ENCODE measurements at regions not wholly inside any gene's neighbourhood (a gene's known extent, or its start where the extent isn't known, plus 50 kb on each side); places are given as distances from the start of the nearest gene placed in this dataset.
"Not testable (repeated sequence)": the region's sequence is repeated elsewhere in the genome, so short reads cannot be mapped to it uniquely, and the experiment has no call there.

- peaks cover 14% of the 10 kb centered on the region; the same call in 1 of the 2 replicates for H3K9me3 ChIP-seq (ENCODE audit: insufficient read depth, low read depth, low read length)
- H3K9ac ChIP-seq (ENCODE audit: low read depth, low read length): no peak overlapping the region; the same call in 1 of the 2 replicates
- H3K36me3 ChIP-seq (ENCODE audit: insufficient read depth, low read depth, low read length): no peaks in the 10 kb centered on the region
- peak overlapping the region; percentile 96 for H3K27ac ChIP-seq (ENCODE audit: low read length)
- H3K4me1 ChIP-seq (ENCODE audit: insufficient read depth, low read length): peaks cover 54% of the 10 kb centered on the region
- peak overlapping the region; percentile 27; the same call in 1 of the 2 replicates for H3K4me3 ChIP-seq (ENCODE audit: low read length)
- H3K27me3 ChIP-seq (ENCODE audit: insufficient read depth, low read length): no peaks in the 10 kb centered on the region
Measured at GRCh38 chr1:96524100-96524499, 197.5 kb upstream of the PTBP2 start.

GRCh38 chr1:96525657-96526557, 195.7 kb upstream of the PTBP2 start:
- no peaks in the 10 kb centered on the region for H3K36me3 ChIP-seq (ENCODE audit: insufficient read depth, low read depth, low read length)
- peaks cover 41% of the 10 kb centered on the region for H3K4me1 ChIP-seq (ENCODE audit: insufficient read depth, low read length)
- H3K4me3 ChIP-seq (ENCODE audit: low read length): no peak overlapping the region
- H3K27ac ChIP-seq (ENCODE audit: low read length): no peak overlapping the region
- no peaks in the 10 kb centered on the region for H3K27me3 ChIP-seq (ENCODE audit: insufficient read depth, low read length)
- H3K9ac ChIP-seq (ENCODE audit: low read depth, low read length): no peak overlapping the region
- peaks cover 19% of the 10 kb centered on the region; the same call in 1 of the 2 replicates for H3K9me3 ChIP-seq (ENCODE audit: insufficient read depth, low read depth, low read length)

GRCh38 chr1:96528672-96529071, 192.9 kb upstream of the PTBP2 start:
- Histone ChIP-seq H3K9me3 (ENCODE audit: insufficient read depth, low read depth, low read length) (peaks cover 19% of the 10 kb centered on the region; the same call in 1 of the 2 replicates), H3K4me1 (ENCODE audit: insufficient read depth, low read length) (peaks cover 17% of the 10 kb centered on the region)
- H3K36me3 ChIP-seq (ENCODE audit: insufficient read depth, low read depth, low read length); H3K27me3 ChIP-seq (ENCODE audit: insufficient read depth, low read length); H3K27ac ChIP-seq (ENCODE audit: low read length); H3K9ac ChIP-seq (ENCODE audit: low read depth, low read length); H3K4me3 ChIP-seq (ENCODE audit: low read length): not testable (repeated sequence)

GRCh38 chr1:96533820-96534219, 187.8 kb upstream of the PTBP2 start:
- no peak overlapping the region for H3K9ac ChIP-seq (ENCODE audit: low read depth, low read length)

GRCh38 chr1:96536581-96536980, 185.0 kb upstream of the PTBP2 start:
- Histone ChIP-seq H3K4me3 (ENCODE audit: low read length) (no peak overlapping the region), H3K27ac (ENCODE audit: low read length) (no peak overlapping the region), H3K9ac (ENCODE audit: low read depth, low read length) (no peak overlapping the region), H3K36me3 (ENCODE audit: insufficient read depth, low read depth, low read length) (no peaks in the 10 kb centered on the region), H3K27me3 (ENCODE audit: insufficient read depth, low read length) (no peaks in the 10 kb centered on the region), H3K4me1 (ENCODE audit: insufficient read depth, low read length) (peaks cover 4% of the 10 kb centered on the region), H3K9me3 (ENCODE audit: insufficient read depth, low read depth, low read length) (no peaks in the 10 kb centered on the region)

More at GRCh38 chr1:96533820-96534219, 187.8 kb upstream of the PTBP2 start:
- Histone ChIP-seq H3K9me3 (ENCODE audit: insufficient read depth, low read depth, low read length) (peaks cover 8% of the 10 kb centered on the region; the same call in 1 of the 2 replicates), H3K36me3 (ENCODE audit: insufficient read depth, low read depth, low read length) (no peaks in the 10 kb centered on the region), H3K4me1 (ENCODE audit: insufficient read depth, low read length) (no peaks in the 10 kb centered on the region), H3K4me3 (ENCODE audit: low read length) (no peak overlapping the region), H3K27ac (ENCODE audit: low read length) (no peak overlapping the region), H3K27me3 (ENCODE audit: insufficient read depth, low read length) (no peaks in the 10 kb centered on the region)

GRCh38 chr1:96538111-96538641, 183.4 kb upstream of the PTBP2 start:
- no peaks in the 10 kb centered on the region for H3K9me3 ChIP-seq (ENCODE audit: insufficient read depth, low read depth, low read length)
- no peaks in the 10 kb centered on the region for H3K36me3 ChIP-seq (ENCODE audit: insufficient read depth, low read depth, low read length)
- H3K9ac ChIP-seq (ENCODE audit: low read depth, low read length): no peak overlapping the region
- H3K27ac ChIP-seq (ENCODE audit: low read length): no peak overlapping the region
- H3K4me3 ChIP-seq (ENCODE audit: low read length): no peak overlapping the region
- H3K27me3 ChIP-seq (ENCODE audit: insufficient read depth, low read length): no peaks in the 10 kb centered on the region
- peaks cover 5% of the 10 kb centered on the region for H3K4me1 ChIP-seq (ENCODE audit: insufficient read depth, low read length)

GRCh38 chr1:96538883-96539282, 182.7 kb upstream of the PTBP2 start:
- no peaks in the 10 kb centered on the region for H3K9me3 ChIP-seq (ENCODE audit: insufficient read depth, low read depth, low read length)
- H3K4me3 ChIP-seq (ENCODE audit: low read length): no peak overlapping the region
- peaks cover 5% of the 10 kb centered on the region for H3K4me1 ChIP-seq (ENCODE audit: insufficient read depth, low read length)
- H3K36me3 ChIP-seq (ENCODE audit: insufficient read depth, low read depth, low read length): no peaks in the 10 kb centered on the region
- no peaks in the 10 kb centered on the region for H3K27me3 ChIP-seq (ENCODE audit: insufficient read depth, low read length)
- no peak overlapping the region for H3K9ac ChIP-seq (ENCODE audit: low read depth, low read length)
- no peak overlapping the region for H3K27ac ChIP-seq (ENCODE audit: low read length)

GRCh38 chr1:96541491-96541890, 180.1 kb upstream of the PTBP2 start:
- peaks cover 19% of the 10 kb centered on the region for H3K4me1 ChIP-seq (ENCODE audit: insufficient read depth, low read length)
- H3K4me3 ChIP-seq (ENCODE audit: low read length): no peak overlapping the region
- H3K9me3 ChIP-seq (ENCODE audit: insufficient read depth, low read depth, low read length): no peaks in the 10 kb centered on the region
- no peaks in the 10 kb centered on the region for H3K36me3 ChIP-seq (ENCODE audit: insufficient read depth, low read depth, low read length)
- no peaks in the 10 kb centered on the region for H3K27me3 ChIP-seq (ENCODE audit: insufficient read depth, low read length)
- H3K27ac ChIP-seq (ENCODE audit: low read length): no peak overlapping the region
- no peak overlapping the region for H3K9ac ChIP-seq (ENCODE audit: low read depth, low read length)

GRCh38 chr1:96544051-96544830, 177.3 kb upstream of the PTBP2 start:
- Histone ChIP-seq H3K27ac (ENCODE audit: low read length) (peak overlapping the region; percentile 17), H3K27me3 (ENCODE audit: insufficient read depth, low read length) (no peaks in the 10 kb centered on the region), H3K9me3 (ENCODE audit: insufficient read depth, low read depth, low read length) (no peaks in the 10 kb centered on the region)

GRCh38 chr1:96544831-96545221, 176.8 kb upstream of the PTBP2 start:
- Histone ChIP-seq H3K4me3 (ENCODE audit: low read length) (no peak overlapping the region), H3K9ac (ENCODE audit: low read depth, low read length) (peak overlapping the region; percentile 19; the same call in 1 of the 2 replicates), H3K9me3 (ENCODE audit: insufficient read depth, low read depth, low read length) (no peaks in the 10 kb centered on the region), H3K36me3 (ENCODE audit: insufficient read depth, low read depth, low read length) (no peaks in the 10 kb centered on the region), H3K4me1 (ENCODE audit: insufficient read depth, low read length) (peaks cover 17% of the 10 kb centered on the region), H3K27me3 (ENCODE audit: insufficient read depth, low read length) (no peaks in the 10 kb centered on the region), H3K27ac (ENCODE audit: low read length) (peak overlapping the region; percentile 17)

More at GRCh38 chr1:96544051-96544830, 177.3 kb upstream of the PTBP2 start:
- Histone ChIP-seq H3K36me3 (ENCODE audit: insufficient read depth, low read depth, low read length) (no peaks in the 10 kb centered on the region), H3K9ac (ENCODE audit: low read depth, low read length) (peak overlapping the region; percentile 19; the same call in 1 of the 2 replicates), H3K4me1 (ENCODE audit: insufficient read depth, low read length) (peaks cover 19% of the 10 kb centered on the region), H3K4me3 (ENCODE audit: low read length) (no peak overlapping the region)

GRCh38 chr1:96545935-96546656, 175.5 kb upstream of the PTBP2 start:
- Histone ChIP-seq H3K4me1 (ENCODE audit: insufficient read depth, low read length) (peaks cover 16% of the 10 kb centered on the region), H3K4me3 (ENCODE audit: low read length) (no peak overlapping the region), H3K9me3 (ENCODE audit: insufficient read depth, low read depth, low read length) (no peaks in the 10 kb centered on the region), H3K36me3 (ENCODE audit: insufficient read depth, low read depth, low read length) (no peaks in the 10 kb centered on the region), H3K27ac (ENCODE audit: low read length) (no peak overlapping the region), H3K27me3 (ENCODE audit: insufficient read depth, low read length) (no peaks in the 10 kb centered on the region), H3K9ac (ENCODE audit: low read depth, low read length) (no peak overlapping the region)
